Neural cell (in vitro differentiated cells): ENCODE measurements at regions not wholly inside any gene's neighbourhood (a gene's known extent, or its start where the extent isn't known, plus 50 kb on each side); places are given as distances from the start of the nearest gene placed in this dataset.

ENCODE experiments used
- H2AFZ ChIP-seq: fragments of 200-600, 300-800 bp; sonication (generic), shearing (Covaris generic); 2 replicates; pipeline ENCODE4 v1.6.0; 2014; ENCODE audit warnings: low read depth, mild to moderate bottlenecking, antibody characterized with exemption, low read length, moderate library complexity
- H3F3A ChIP-seq: fragments of 200-600 bp; shearing (Covaris generic); 2 replicates; pipeline ENCODE4 v1.6.1; 2016; ENCODE audit warnings: mild to moderate bottlenecking, moderate library complexity, mixed read lengths, antibody characterized with exemption, low read length; ENCODE audit not compliant: insufficient read depth, poor library complexity, severe bottlenecking
- H3K27ac ChIP-seq: fragments of 200-600, 300-800 bp; sonication (generic), shearing (Covaris generic); 2 replicates; pipeline ENCODE4 v1.5.1; 2014; ENCODE audit warnings: mild to moderate bottlenecking, low read length, moderate library complexity
- H3K27me3 ChIP-seq: fragments of 300-800, 200-600 bp; sonication (generic), shearing (Covaris generic); 2 replicates; pipeline ENCODE4 v1.6.0; 2014; ENCODE audit warnings: mild to moderate bottlenecking, low read depth, low read length, moderate library complexity; ENCODE audit not compliant: insufficient read depth
- H3K36me3 ChIP-seq: fragments of 300-800, 200-600 bp; sonication (generic), shearing (Covaris generic); 2 replicates; pipeline ENCODE4 v1.5.1; 2014; ENCODE audit warnings: mild to moderate bottlenecking, antibody characterized with exemption, low read length, moderate library complexity; ENCODE audit not compliant: insufficient read depth
- H3K4me2 ChIP-seq: fragments of 300-800, 200-600 bp; sonication (generic), shearing (Covaris generic); 2 replicates; pipeline ENCODE4 v1.6.0; 2014; ENCODE audit warnings: mild to moderate bottlenecking, low read length
- H3K4me3 ChIP-seq: fragments of 300-800, 200-600 bp; sonication (generic), shearing (Covaris generic); 2 replicates; pipeline ENCODE4 v1.5.1; 2014; ENCODE audit warnings: mild to moderate bottlenecking, low read length, moderate library complexity
- H3K79me2 ChIP-seq: fragments of 200-600 bp; shearing (Covaris generic); replicated peaks from 2 replicates; pipeline ENCODE4 v1.6.0; 2014; ENCODE audit warnings: mild to moderate bottlenecking, low read length, moderate library complexity; ENCODE audit not compliant: insufficient read depth
- H3K9ac ChIP-seq: fragments of 300-800, 200-600 bp; sonication (generic), shearing (Covaris generic); 2 replicates; pipeline ENCODE4 v1.6.1; 2016; ENCODE audit warnings: mild to moderate bottlenecking, low read length, mixed read lengths
- H3K9me2 ChIP-seq: fragments of 200-600 bp; shearing (Covaris generic); 2 replicates; pipeline ENCODE4 v1.6.1; 2016; ENCODE audit warnings: mild to moderate bottlenecking, low read length, mixed read lengths; ENCODE audit not compliant: insufficient read depth
- H3K9me3 ChIP-seq: fragments of 200-600, 300-800 bp; sonication (generic), shearing (Covaris generic); 2 replicates; pipeline ENCODE4 v1.6.1; 2016; ENCODE audit warnings: mild to moderate bottlenecking, mixed run types, low read length, moderate library complexity, mixed read lengths
- H4K20me1 ChIP-seq: fragments of 200-600 bp; shearing (Covaris generic); 2 replicates; pipeline ENCODE4 v1.6.1; 2016; ENCODE audit warnings: mild to moderate bottlenecking, mixed run types; ENCODE audit not compliant: insufficient read depth
- CTCF ChIP-seq: fragments of 450-650 bp; IDR thresholded peaks from 2 replicates; pipeline ENCODE4 v1.5.1; 2014; ENCODE audit warnings: antibody characterized with exemption, mild to moderate bottlenecking, moderate library complexity; ENCODE audit not compliant: poor library complexity, severe bottlenecking
- EP300 ChIP-seq: fragments of 450-650 bp; conservative IDR thresholded peaks from 2 replicates; pipeline ENCODE4 v1.6.1; 2014; ENCODE audit warnings: antibody characterized with exemption, mild to moderate bottlenecking, moderate library complexity; ENCODE audit not compliant: poor library complexity, severe bottlenecking
- EZH2 ChIP-seq: fragments of 200-600, 300-800 bp; shearing (Covaris generic), sonication (generic); IDR thresholded peaks from 2 replicates; pipeline ENCODE4 v1.6.1; 2014; ENCODE audit warnings: antibody characterized with exemption, low read length, borderline replicate concordance, mild to moderate bottlenecking; ENCODE audit not compliant: insufficient read depth, poor library complexity, severe bottlenecking
- MXI1 ChIP-seq: fragments of 450-650 bp; conservative IDR thresholded peaks from 2 replicates; pipeline ENCODE4 v1.6.1; 2014; ENCODE audit warnings: antibody characterized with exemption, mild to moderate bottlenecking; ENCODE audit not compliant: poor library complexity, severe bottlenecking
- POLR2AphosphoS5 ChIP-seq: IDR thresholded peaks from 2 replicates; pipeline ENCODE4 v1.6.1; 2012
- RAD21 ChIP-seq: fragments of 450-650 bp; conservative IDR thresholded peaks from 2 replicates; pipeline ENCODE4 v1.6.1; 2014; ENCODE audit warnings: antibody characterized with exemption, mild to moderate bottlenecking, moderate library complexity
- REST ChIP-seq: IDR thresholded peaks from 2 replicates; pipeline ENCODE4 v1.6.1; 2012; ENCODE audit warnings: borderline replicate concordance
- SMC3 ChIP-seq: fragments of 450-650 bp; conservative IDR thresholded peaks from 2 replicates; pipeline ENCODE4 v1.6.1; 2014; ENCODE audit warnings: antibody characterized with exemption, mild to moderate bottlenecking, moderate library complexity; ENCODE audit not compliant: poor library complexity
- TAF1 ChIP-seq: IDR thresholded peaks from 2 replicates; pipeline ENCODE4 v1.6.1; 2012; ENCODE audit warnings: low read depth

- no peak for TF ChIP-seq CTCF
- TF ChIP-seq EP300: no peak
- TF ChIP-seq EZH2: no peak
- TF ChIP-seq REST: no peak
- no peak for TF ChIP-seq TAF1
- TF ChIP-seq POLR2AphosphoS5: no peak
- no peak for TF ChIP-seq MXI1
- no peak for TF ChIP-seq SMC3
- no peak for TF ChIP-seq RAD21
- Histone ChIP-seq H3K36me3 (no peaks in the 10 kb centered on the region), H3K79me2 (no peaks in the 10 kb centered on the region), H3K27me3 (no peaks in the 10 kb centered on the region), H2AFZ (no peak overlapping the region), H3K4me3 (no peak overlapping the region), H3K4me2 (no peak overlapping the region), H3K9me3 (peaks cover 5% of the 10 kb centered on the region), H3K27ac (no peak overlapping the region), H3F3A (no peaks in the 10 kb centered on the region), H4K20me1 (no peaks in the 10 kb centered on the region), H3K9me2 (no peaks in the 10 kb centered on the region), H3K9ac (no peak overlapping the region)
Observed at GRCh38 chr22:22997262-22997898, 72.9 kb upstream of the GNAZ start.

- H3K36me3 ChIP-seq: no peaks in the 10 kb centered on the region
- H3K4me3 ChIP-seq: no peak overlapping the region
- no peaks in the 10 kb centered on the region for H4K20me1 ChIP-seq
- H3F3A ChIP-seq: no peaks in the 10 kb centered on the region
- no peaks in the 10 kb centered on the region for H3K9me2 ChIP-seq
- no peak overlapping the region for H3K27ac ChIP-seq
- TF ChIP-seq RAD21 (no peak), TAF1 (no peak), REST (no peak), POLR2AphosphoS5 (no peak), CTCF (no peak), SMC3 (no peak), EP300 (no peak), EZH2 (no peak), MXI1 (no peak)
- peaks cover 5% of the 10 kb centered on the region for H3K9me3 ChIP-seq
- H3K27me3 ChIP-seq: no peaks in the 10 kb centered on the region
- no peak overlapping the region for H3K4me2 ChIP-seq
- no peak overlapping the region for H2AFZ ChIP-seq
- H3K79me2 ChIP-seq: no peaks in the 10 kb centered on the region
- no peak overlapping the region for H3K9ac ChIP-seq
Observed at GRCh38 chr22:22997988-22998387, 72.3 kb upstream of the GNAZ start.
